Keratinocyte (primary cell): ENCODE measurements at regions not wholly inside any gene's neighbourhood (a gene's known extent, or its start where the extent isn't known, plus 50 kb on each side); places are given as distances from the start of the nearest gene placed in this dataset.

Source experiments
- DNase-seq: peaks from one replicate; pipeline ENCODE4 v3.0.0-alpha.2; 2011; ENCODE audit warnings: low read depth, missing footprints, low spot score
- FAIRE-seq: peaks from 2 replicates; lab custom pipeline; 2011; peaks lifted over from hg19 to GRCh38; lab: Jason Lieb, UNC
- H2AFZ ChIP-seq: 2 replicates; pipeline ENCODE4 v1.6.0; 2012; ENCODE audit warnings: low read length, control low read depth, inconsistent platforms; ENCODE audit not compliant: control insufficient read depth
- H3K27ac ChIP-seq: 2 replicates; pipeline ENCODE4 v1.5.1; 2011; ENCODE audit warnings: low read length; ENCODE audit not compliant: control insufficient read depth, insufficient read depth
- H3K27me3 ChIP-seq: 3 replicates; pipeline ENCODE4 v1.6.0; 2011; ENCODE audit warnings: low read length; ENCODE audit not compliant: control insufficient read depth, insufficient read depth; ENCODE audit errors: extremely low read depth
- H3K36me3 ChIP-seq, 2 experiments: 2 replicates in 1 of 2; 3 replicates in 1 of 2; pipeline ENCODE4 v1.5.1; 2011; ENCODE audit warnings: low read length in 2 of 2, mild to moderate bottlenecking in 1 of 2; ENCODE audit not compliant: control insufficient read depth in 2 of 2, insufficient read depth in 2 of 2; ENCODE audit errors: extremely low read depth in 1 of 2
- H3K4me1 ChIP-seq: 3 replicates; pipeline ENCODE4 v1.5.1; 2011; ENCODE audit warnings: low read length; ENCODE audit not compliant: control insufficient read depth, insufficient read depth; ENCODE audit errors: extremely low read depth
- H3K4me2 ChIP-seq: 3 replicates; pipeline ENCODE4 v1.6.0; 2011; ENCODE audit warnings: low read depth, low read length; ENCODE audit not compliant: control insufficient read depth, insufficient read depth; ENCODE audit errors: extremely low read depth
- H3K4me3 ChIP-seq, 3 experiments: fragments of 200-600 bp in 1 of 3; sonication (generic) in 1 of 3; 2 replicates in 2 of 3; 3 replicates in 1 of 3; pipeline ENCODE4 v1.5.1; 2011 to 2016; ENCODE audit warnings: low read length in 3 of 3, mild to moderate bottlenecking in 3 of 3, control low read depth in 2 of 3, inconsistent platforms in 1 of 3, low read depth in 1 of 3, mixed read lengths in 1 of 3, mixed run types in 1 of 3, moderate library complexity in 1 of 3; ENCODE audit not compliant: control insufficient read depth in 2 of 3, insufficient read depth in 2 of 3; ENCODE audit errors: extremely low read depth in 1 of 3
- H3K79me2 ChIP-seq: 2 replicates; pipeline ENCODE4 v1.6.0; 2012; ENCODE audit warnings: low read length; ENCODE audit not compliant: control insufficient read depth, insufficient read depth
- H3K9ac ChIP-seq: 3 replicates; pipeline ENCODE4 v1.6.0; 2011; ENCODE audit warnings: low read length; ENCODE audit not compliant: control insufficient read depth, insufficient read depth; ENCODE audit errors: extremely low read depth
- H3K9me1 ChIP-seq: 3 replicates; pipeline ENCODE4 v1.6.0; 2011; ENCODE audit warnings: low read length; ENCODE audit not compliant: control insufficient read depth, insufficient read depth; ENCODE audit errors: extremely low read depth
- H3K9me3 ChIP-seq: 2 replicates; pipeline ENCODE4 v1.5.1; 2012; ENCODE audit warnings: low read depth, low read length; ENCODE audit not compliant: control insufficient read depth
- H4K20me1 ChIP-seq: 3 replicates; pipeline ENCODE4 v1.6.0; 2011; ENCODE audit warnings: low read length; ENCODE audit not compliant: control insufficient read depth, insufficient read depth; ENCODE audit errors: extremely low read depth
- EZH2 ChIP-seq: IDR thresholded peaks from one replicate; pipeline ENCODE4 v1.6.1; 2012; ENCODE audit warnings: inconsistent platforms, mild to moderate bottlenecking, low read length, moderate library complexity
- dilution Hi-C: fragments of 300-500 bp; cut with MboI; formaldehyde crosslinking; loops from one replicate; pipeline ENCODE4 v1.7.0; 2020; ENCODE audit warnings: low sequenced_read_pairs; ENCODE audit not compliant: extremely low pct_ligation_motif_present
- TF ChIP-seq, protein P1 (sequence below), 3 experiments: IDR thresholded peaks in 1 of 3; conservative IDR thresholded peaks in 1 of 3; optimal IDR thresholded peaks in 1 of 3; 2 replicates in 2 of 3; 3 replicates in 1 of 3; pipeline versions ENCODE3 to v1.5.1; 2011; ENCODE audit warnings: low read length in 3 of 3, mild to moderate bottlenecking in 3 of 3, moderate library complexity in 2 of 3, control low read depth in 1 of 3, inconsistent platforms in 1 of 3; ENCODE audit not compliant: insufficient read depth in 2 of 3; ENCODE audit errors: extremely low read depth in 1 of 3

DNA sequence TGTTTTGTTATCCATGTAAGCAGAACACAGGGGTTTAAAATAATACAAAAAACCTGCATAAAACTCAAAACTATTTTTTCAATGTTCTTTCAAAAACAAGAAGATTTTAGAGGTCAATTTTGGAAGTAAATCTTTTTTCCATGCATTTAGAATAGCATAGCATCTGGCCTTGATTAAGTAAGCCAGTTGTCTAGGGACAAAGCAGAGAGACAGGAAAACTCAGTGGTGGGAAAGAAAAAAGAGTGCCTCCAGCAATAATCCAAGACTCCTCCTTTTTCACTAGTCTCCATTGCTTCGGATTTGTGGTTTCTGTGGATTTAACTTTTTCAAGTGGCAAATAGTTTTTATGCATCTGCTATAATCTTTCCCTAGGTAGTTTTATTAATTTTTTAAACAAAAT, 88.9 kb downstream of the SUCNR1 start:
- no peak overlapping the region for H3K27ac ChIP-seq
- dilution Hi-C loops = no loop called here
- H3K9me3 ChIP-seq = no peaks in the 10 kb centered on the region
- H3K9ac ChIP-seq = no peak overlapping the region
- H4K20me1 ChIP-seq = no peaks in the 10 kb centered on the region
- no peaks in the 10 kb centered on the region for H3K79me2 ChIP-seq
- FAIRE-seq = no peak
- no peaks in the 10 kb centered on the region for H3K36me3 ChIP-seq
- H3K9me1 ChIP-seq = no peaks in the 10 kb centered on the region
- DNase-seq = no peak
- peaks cover 9% of the 10 kb centered on the region for H3K4me1 ChIP-seq
- H3K27me3 ChIP-seq = no peaks in the 10 kb centered on the region
- no peak for TF ChIP-seq EZH2
- TF ChIP-seq, protein P1, sequence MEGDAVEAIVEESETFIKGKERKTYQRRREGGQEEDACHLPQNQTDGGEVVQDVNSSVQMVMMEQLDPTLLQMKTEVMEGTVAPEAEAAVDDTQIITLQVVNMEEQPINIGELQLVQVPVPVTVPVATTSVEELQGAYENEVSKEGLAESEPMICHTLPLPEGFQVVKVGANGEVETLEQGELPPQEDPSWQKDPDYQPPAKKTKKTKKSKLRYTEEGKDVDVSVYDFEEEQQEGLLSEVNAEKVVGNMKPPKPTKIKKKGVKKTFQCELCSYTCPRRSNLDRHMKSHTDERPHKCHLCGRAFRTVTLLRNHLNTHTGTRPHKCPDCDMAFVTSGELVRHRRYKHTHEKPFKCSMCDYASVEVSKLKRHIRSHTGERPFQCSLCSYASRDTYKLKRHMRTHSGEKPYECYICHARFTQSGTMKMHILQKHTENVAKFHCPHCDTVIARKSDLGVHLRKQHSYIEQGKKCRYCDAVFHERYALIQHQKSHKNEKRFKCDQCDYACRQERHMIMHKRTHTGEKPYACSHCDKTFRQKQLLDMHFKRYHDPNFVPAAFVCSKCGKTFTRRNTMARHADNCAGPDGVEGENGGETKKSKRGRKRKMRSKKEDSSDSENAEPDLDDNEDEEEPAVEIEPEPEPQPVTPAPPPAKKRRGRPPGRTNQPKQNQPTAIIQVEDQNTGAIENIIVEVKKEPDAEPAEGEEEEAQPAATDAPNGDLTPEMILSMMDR (optimal IDR thresholded peaks at IDR 0.05 in 1 of 3, IDR thresholded peaks at IDR 0.05 in 1 of 3, conservative IDR thresholded peaks at IDR 0.05 in 1 of 3; ENCODE audit: extremely low read depth in 1 of 3, insufficient read depth in 2 of 3, low read length in 3 of 3) = no peak
- H2AFZ ChIP-seq = no peak overlapping the region
- H3K4me2 ChIP-seq = no peak overlapping the region
- H3K4me3 ChIP-seq = no peak overlapping the region

DNA sequence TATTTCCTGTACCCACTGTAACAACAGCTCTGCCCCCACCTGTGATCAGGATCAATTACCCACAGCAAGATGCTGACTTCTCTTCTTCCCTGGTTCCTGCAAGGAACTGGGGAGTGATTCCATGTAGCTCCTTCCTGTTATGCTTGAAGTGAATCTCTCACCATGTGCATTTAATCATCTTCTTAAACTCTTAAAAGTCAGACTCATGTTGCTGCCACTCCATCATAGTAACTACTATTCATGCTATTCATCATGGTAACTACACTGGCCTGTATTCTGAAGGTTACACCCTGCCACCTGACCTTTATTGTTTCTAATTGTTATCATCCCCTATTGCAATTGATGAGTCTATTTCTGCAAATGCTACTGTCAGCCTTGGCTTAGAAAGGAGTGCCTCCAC, 89.5 kb downstream of the SUCNR1 start:
- DNase-seq = no peak
- Histone ChIP-seq H3K9me3 (no peaks in the 10 kb centered on the region), H3K9ac (no peak overlapping the region), H3K4me1 (peaks cover 9% of the 10 kb centered on the region), H3K36me3 (no peaks in the 10 kb centered on the region), H3K4me3 (no peak overlapping the region), H2AFZ (no peak overlapping the region), H3K4me2 (no peak overlapping the region), H3K27me3 (no peaks in the 10 kb centered on the region), H3K27ac (no peak overlapping the region), H3K79me2 (no peaks in the 10 kb centered on the region), H4K20me1 (no peaks in the 10 kb centered on the region), H3K9me1 (no peaks in the 10 kb centered on the region)
- FAIRE-seq = no peak
- dilution Hi-C loops = no loop called here
- no peak for TF ChIP-seq EZH2
- TF ChIP-seq, protein P1 (optimal IDR thresholded peaks at IDR 0.05 in 1 of 3, IDR thresholded peaks at IDR 0.05 in 1 of 3, conservative IDR thresholded peaks at IDR 0.05 in 1 of 3; ENCODE audit: extremely low read depth in 1 of 3, insufficient read depth in 2 of 3, low read length in 3 of 3) = no peak
